ENCODE measurements at regions not wholly inside any gene's neighbourhood (a gene's known extent, or its start where the extent isn't known, plus 50 kb on each side); places are given as distances from the start of the nearest gene placed in this dataset.

DNA sequence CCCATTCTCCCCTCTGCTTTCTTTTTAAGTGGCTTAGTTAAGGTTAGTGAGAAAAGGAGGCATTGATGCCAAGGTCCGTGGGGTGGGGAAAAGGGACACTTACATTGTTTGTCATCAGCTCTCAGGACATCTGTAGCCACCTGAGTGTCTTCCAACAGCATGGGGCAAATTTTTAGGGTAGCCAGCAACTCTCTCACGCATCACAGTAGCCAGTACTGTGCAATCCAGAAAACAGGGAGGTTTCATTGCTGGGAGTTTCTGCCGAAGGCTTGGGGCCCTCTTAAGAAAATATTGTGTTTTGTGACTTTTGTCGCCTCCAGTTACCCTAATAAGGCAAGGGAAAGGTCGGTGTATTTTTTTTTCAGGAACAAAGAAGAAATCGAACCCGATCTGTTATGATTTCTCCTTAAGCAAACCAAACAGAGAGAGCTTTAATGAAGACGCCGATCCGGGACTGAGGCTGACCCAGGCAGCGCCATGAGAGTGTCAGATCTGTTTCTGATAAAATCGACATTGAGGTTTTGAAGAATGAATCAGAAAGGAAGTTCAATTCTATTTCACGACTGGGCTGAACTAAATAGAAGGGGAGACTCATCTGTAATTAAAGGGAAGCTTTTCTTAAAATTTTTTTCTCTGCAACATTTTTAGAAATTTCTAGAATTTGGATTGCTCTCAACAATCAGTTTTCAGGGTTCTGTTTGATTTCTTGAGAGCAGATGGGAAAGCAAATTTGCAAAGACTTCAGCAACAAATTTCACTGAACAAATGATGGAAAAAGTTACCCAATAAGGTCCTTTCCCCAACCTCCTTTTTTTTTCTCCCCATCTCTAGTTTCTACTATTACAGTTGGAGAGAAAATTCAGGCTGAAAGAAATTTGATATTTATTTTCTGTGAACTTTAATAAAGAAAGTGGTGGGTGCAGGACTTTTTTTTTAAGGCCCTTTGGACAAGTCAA lies 144.7 kb upstream of the IRX3 start:
- 56% methylated on average over 13 of the region's 13 CpGs for WGBS (ENCODE audit: missing lambda C conversion rate)
- FAIRE-seq, result no peak

DNA sequence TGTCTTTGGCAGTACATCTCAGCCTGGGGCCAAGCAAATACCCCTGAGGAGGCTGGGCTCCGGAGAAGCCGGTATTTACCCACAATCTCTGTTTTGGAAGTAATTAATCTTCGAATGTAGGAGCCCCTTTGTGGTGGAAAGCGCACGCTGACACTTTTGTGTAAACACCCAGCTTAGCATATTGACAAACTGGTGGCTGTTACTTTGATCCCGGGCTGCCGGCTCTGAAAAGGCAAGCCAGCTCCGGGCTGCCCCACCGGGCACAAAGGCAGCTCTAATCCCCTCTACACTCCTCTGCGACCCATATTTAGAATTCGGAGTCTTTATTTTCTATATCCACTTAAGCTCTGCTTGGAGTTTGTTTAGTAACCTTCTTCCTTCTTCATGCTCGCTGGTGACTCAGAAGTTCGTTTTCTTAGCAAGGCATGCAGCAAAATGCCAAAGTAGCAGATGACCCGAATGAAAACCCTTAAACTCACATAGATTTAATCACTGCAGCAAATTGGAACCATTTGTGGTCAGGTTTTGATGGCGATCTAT lies 144.0 kb upstream of the IRX3 start:
- Histone ChIP-seq H3K9me3 (peaks cover 15% of the 10 kb centered on the region), H3K4me2 (peak overlapping the region; percentile 53), H3K27ac (no peak overlapping the region), H3K4me1 (peaks cover 6% of the 10 kb centered on the region; the same call in 1 of the 3 replicates), H3K4me3 (no peak overlapping the region)
- ChIA-PET CTCF (no interaction called here), POLR2A (no interaction called here)
- no peak for TF ChIP-seq RNF2 (IDR thresholded peaks at IDR 0.05; ENCODE audit: borderline replicate concordance, low read depth)
- TF ChIP-seq NFE2L2 (conservative IDR thresholded peaks at IDR 0.05; ENCODE audit: low read length), result no peak
- no peak for TF ChIP-seq KDM5A (IDR thresholded peaks at IDR 0.05)
- no peak for TF ChIP-seq TFCP2L1 (CRISPR knock-in tag; IDR thresholded peaks at IDR 0.05)
- TF ChIP-seq RARB (CRISPR knock-in tag; IDR thresholded peaks at IDR 0.05), result no peak
- no peak for TF ChIP-seq ZNF302 (CRISPR knock-in tag; IDR thresholded peaks at IDR 0.05)
- TF ChIP-seq, protein P1, sequence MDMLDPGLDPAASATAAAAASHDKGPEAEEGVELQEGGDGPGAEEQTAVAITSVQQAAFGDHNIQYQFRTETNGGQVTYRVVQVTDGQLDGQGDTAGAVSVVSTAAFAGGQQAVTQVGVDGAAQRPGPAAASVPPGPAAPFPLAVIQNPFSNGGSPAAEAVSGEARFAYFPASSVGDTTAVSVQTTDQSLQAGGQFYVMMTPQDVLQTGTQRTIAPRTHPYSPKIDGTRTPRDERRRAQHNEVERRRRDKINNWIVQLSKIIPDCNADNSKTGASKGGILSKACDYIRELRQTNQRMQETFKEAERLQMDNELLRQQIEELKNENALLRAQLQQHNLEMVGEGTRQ (IDR thresholded peaks at IDR 0.05), result no peak
- DNase-seq (ENCODE audit: low read depth in 1 of 2, low spot score in 1 of 2) (no peak), ATAC-seq (no peak), FAIRE-seq (no peak)
- 11% methylated on average over 15 of the region's 15 CpGs for WGBS (ENCODE audit: missing lambda C conversion rate)

More for the DNA sequence above, 144.7 kb upstream of the IRX3 start:
- Histone ChIP-seq H3K4me1 (peaks cover 6% of the 10 kb centered on the region; the same call in 1 of the 3 replicates), H3K4me2 (peak overlapping the region; percentile 53; the same call in 2 of the 3 replicates), H3K27ac (no peak overlapping the region), H3K4me3 (no peak overlapping the region), H3K9me3 (peaks cover 15% of the 10 kb centered on the region)
- TF ChIP-seq HEYL (CRISPR knock-in tag; IDR thresholded peaks at IDR 0.05), result no peak
- TF ChIP-seq RAD21 (conservative IDR thresholded peaks at IDR 0.05 in 1 of 2, IDR thresholded peaks at IDR 0.05 in 1 of 2), result no peak
- TF ChIP-seq RNF2 (IDR thresholded peaks at IDR 0.05; ENCODE audit: borderline replicate concordance, low read depth), result no peak
- ATAC-seq (no peak), DNase-seq (ENCODE audit: low read depth in 1 of 2, low spot score in 1 of 2) (no peak)
- ChIA-PET CTCF (no interaction called here), POLR2A (no interaction called here)

DNA sequence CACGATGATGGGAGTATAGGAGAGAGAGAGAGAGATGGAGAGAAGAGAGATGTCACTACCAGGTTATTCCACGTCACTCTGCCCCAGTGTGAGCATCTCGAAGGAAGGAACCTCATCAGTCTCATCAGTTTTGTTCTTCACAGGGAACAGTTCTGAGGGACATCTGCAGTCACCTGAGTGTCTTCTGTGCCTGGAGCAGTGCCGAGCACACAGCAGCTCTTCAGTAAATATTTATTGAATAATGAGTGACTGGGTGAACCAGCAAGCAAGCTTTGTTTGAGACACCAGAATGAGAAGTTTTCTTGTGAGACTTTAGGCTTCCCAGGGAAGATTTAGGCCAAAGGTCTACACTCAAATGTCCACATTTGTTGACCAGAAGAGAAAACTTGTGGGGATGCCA lies 142.4 kb upstream of the IRX3 start:
- 27% methylated on average over 4 of the region's 4 CpGs for WGBS (ENCODE audit: missing lambda C conversion rate)
- Histone ChIP-seq H3K27ac (no peak overlapping the region), H3K4me2 (no peak overlapping the region), H3K4me1 (peaks cover 6% of the 10 kb centered on the region; the same call in 1 of the 3 replicates), H3K4me3 (no peak overlapping the region), H3K9me3 (peaks cover 10% of the 10 kb centered on the region)
- POLR2A ChIA-PET, result no interaction called here
- ATAC-seq (no peak), FAIRE-seq (no peak), DNase-seq (ENCODE audit: low read depth in 1 of 2, low spot score in 1 of 2) (no peak)
- CTCF ChIA-PET, result no interaction called here
- no peak for TF ChIP-seq MYC (IDR thresholded peaks at IDR 0.05; ENCODE audit: borderline replicate concordance, low read length)
- TF ChIP-seq MAZ (IDR thresholded peaks at IDR 0.05; ENCODE audit: borderline replicate concordance, low read depth, low read length), result no peak
- TF ChIP-seq, protein P2, sequence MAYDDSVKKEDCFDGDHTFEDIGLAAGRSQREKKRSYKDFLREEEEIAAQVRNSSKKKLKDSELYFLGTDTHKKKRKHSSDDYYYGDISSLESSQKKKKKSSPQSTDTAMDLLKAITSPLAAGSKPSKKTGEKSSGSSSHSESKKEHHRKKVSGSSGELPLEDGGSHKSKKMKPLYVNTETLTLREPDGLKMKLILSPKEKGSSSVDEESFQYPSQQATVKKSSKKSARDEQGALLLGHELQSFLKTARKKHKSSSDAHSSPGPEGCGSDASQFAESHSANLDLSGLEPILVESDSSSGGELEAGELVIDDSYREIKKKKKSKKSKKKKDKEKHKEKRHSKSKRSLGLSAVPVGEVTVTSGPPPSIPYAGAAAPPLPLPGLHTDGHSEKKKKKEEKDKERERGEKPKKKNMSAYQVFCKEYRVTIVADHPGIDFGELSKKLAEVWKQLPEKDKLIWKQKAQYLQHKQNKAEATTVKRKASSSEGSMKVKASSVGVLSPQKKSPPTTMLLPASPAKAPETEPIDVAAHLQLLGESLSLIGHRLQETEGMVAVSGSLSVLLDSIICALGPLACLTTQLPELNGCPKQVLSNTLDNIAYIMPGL (CRISPR knock-in tag; IDR thresholded peaks at IDR 0.05; ENCODE audit: borderline replicate concordance), result no peak
- no peak for TF ChIP-seq ZNF302 (CRISPR knock-in tag; IDR thresholded peaks at IDR 0.05)
- TF ChIP-seq SREBF2 (IDR thresholded peaks at IDR 0.05), result no peak
- TF ChIP-seq RCOR1 (IDR thresholded peaks at IDR 0.05; ENCODE audit: low read depth, low read length), result no peak
- no peak for TF ChIP-seq EHMT2 (IDR thresholded peaks at IDR 0.05; ENCODE audit: low read depth)
- no peak for TF ChIP-seq EP300 (IDR thresholded peaks at IDR 0.05)
- TF ChIP-seq RNF2 (IDR thresholded peaks at IDR 0.05; ENCODE audit: borderline replicate concordance, low read depth), result no peak
- TF ChIP-seq HEYL (CRISPR knock-in tag; IDR thresholded peaks at IDR 0.05), result no peak
- TF ChIP-seq CBX2 (IDR thresholded peaks at IDR 0.05; ENCODE audit: borderline replicate concordance, low read depth), result no peak
- no peak for TF ChIP-seq JUN (IDR thresholded peaks at IDR 0.05)
- TF ChIP-seq, protein P3, sequence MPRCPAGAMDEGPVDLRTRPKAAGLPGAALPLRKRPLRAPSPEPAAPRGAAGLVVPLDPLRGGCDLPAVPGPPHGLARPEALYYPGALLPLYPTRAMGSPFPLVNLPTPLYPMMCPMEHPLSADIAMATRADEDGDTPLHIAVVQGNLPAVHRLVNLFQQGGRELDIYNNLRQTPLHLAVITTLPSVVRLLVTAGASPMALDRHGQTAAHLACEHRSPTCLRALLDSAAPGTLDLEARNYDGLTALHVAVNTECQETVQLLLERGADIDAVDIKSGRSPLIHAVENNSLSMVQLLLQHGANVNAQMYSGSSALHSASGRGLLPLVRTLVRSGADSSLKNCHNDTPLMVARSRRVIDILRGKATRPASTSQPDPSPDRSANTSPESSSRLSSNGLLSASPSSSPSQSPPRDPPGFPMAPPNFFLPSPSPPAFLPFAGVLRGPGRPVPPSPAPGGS (IDR thresholded peaks at IDR 0.05), result no peak
- TF ChIP-seq RARB (CRISPR knock-in tag; IDR thresholded peaks at IDR 0.05), result no peak
- no peak for TF ChIP-seq TFCP2L1 (CRISPR knock-in tag; IDR thresholded peaks at IDR 0.05)
- no peak for TF ChIP-seq HOXB13 (CRISPR knock-in tag; IDR thresholded peaks at IDR 0.05; ENCODE audit: low read depth)

Data from A549 (cell line).